Keratinocyte (primary cell): ENCODE measurements at regions not wholly inside any gene's neighbourhood (a gene's known extent, or its start where the extent isn't known, plus 50 kb on each side); places are given as distances from the start of the nearest gene placed in this dataset.

Experiments used
- EZH2 ChIP-seq: IDR thresholded peaks from one replicate; pipeline ENCODE4 v1.6.1; 2012; ENCODE audit warnings: inconsistent platforms, mild to moderate bottlenecking, low read length, moderate library complexity
- TF ChIP-seq, protein P1 (sequence below), 3 experiments: IDR thresholded peaks in 1 of 3; conservative IDR thresholded peaks in 1 of 3; optimal IDR thresholded peaks in 1 of 3; 2 replicates in 2 of 3; 3 replicates in 1 of 3; pipeline versions ENCODE3 to v1.5.1; 2011; ENCODE audit warnings: low read length in 3 of 3, mild to moderate bottlenecking in 3 of 3, moderate library complexity in 2 of 3, control low read depth in 1 of 3, inconsistent platforms in 1 of 3; ENCODE audit not compliant: insufficient read depth in 2 of 3; ENCODE audit errors: extremely low read depth in 1 of 3

DNA sequence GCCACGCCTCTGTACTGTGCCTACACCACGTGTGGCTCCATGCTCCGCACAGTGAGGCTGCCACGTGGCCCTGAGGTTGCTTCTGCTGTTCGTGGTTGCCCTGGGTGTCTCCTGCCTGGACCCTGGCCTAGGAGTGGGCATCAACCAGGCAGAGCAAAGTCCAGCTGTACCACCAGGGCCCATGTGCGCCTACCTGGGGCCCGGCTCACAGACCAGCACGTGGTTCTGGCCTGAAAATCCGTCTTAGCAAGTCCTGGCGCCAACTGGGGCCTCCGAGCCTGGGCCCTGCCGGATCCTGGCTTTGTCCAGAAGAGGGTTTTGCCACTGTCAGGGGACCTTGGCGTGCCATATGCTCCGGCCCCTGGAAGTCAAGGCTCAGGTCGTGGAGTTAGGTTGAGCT lies 107.1 kb upstream of the TTC34 start:
- TF ChIP-seq, protein P1, sequence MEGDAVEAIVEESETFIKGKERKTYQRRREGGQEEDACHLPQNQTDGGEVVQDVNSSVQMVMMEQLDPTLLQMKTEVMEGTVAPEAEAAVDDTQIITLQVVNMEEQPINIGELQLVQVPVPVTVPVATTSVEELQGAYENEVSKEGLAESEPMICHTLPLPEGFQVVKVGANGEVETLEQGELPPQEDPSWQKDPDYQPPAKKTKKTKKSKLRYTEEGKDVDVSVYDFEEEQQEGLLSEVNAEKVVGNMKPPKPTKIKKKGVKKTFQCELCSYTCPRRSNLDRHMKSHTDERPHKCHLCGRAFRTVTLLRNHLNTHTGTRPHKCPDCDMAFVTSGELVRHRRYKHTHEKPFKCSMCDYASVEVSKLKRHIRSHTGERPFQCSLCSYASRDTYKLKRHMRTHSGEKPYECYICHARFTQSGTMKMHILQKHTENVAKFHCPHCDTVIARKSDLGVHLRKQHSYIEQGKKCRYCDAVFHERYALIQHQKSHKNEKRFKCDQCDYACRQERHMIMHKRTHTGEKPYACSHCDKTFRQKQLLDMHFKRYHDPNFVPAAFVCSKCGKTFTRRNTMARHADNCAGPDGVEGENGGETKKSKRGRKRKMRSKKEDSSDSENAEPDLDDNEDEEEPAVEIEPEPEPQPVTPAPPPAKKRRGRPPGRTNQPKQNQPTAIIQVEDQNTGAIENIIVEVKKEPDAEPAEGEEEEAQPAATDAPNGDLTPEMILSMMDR (optimal IDR thresholded peaks at IDR 0.05 in 1 of 3, IDR thresholded peaks at IDR 0.05 in 1 of 3, conservative IDR thresholded peaks at IDR 0.05 in 1 of 3; ENCODE audit: extremely low read depth in 1 of 3, insufficient read depth in 2 of 3, low read length in 3 of 3) = no peak
- TF ChIP-seq EZH2 = no peak
